GM23338 (cell line): ENCODE measurements at regions not wholly inside any gene's neighbourhood (a gene's known extent, or its start where the extent isn't known, plus 50 kb on each side); places are given as distances from the start of the nearest gene placed in this dataset.

Source experiments
- CREB1 ChIP-seq: fragments of 250-450 bp; sonication (Bioruptor Pico); IDR thresholded peaks from 2 replicates; pipeline ENCODE4 v1.5.0; 2020; ENCODE audit warnings: low read depth, mild to moderate bottlenecking, moderate library complexity
- EZH2 ChIP-seq: fragments of 200-600 bp; sonication (generic); IDR thresholded peaks from one replicate; pipeline ENCODE4 v1.8.0; 2017; ENCODE audit warnings: antibody characterized with exemption, mild to moderate bottlenecking, low read depth; ENCODE audit not compliant: unreplicated experiment
- EZH2phosphoT487 ChIP-seq: fragments of 200-600 bp; sonication (generic); IDR thresholded peaks from one replicate; pipeline ENCODE4 v1.8.1; 2018; ENCODE audit warnings: antibody characterized with exemption; ENCODE audit not compliant: unreplicated experiment
- JUNB ChIP-seq: IDR thresholded peaks from one replicate; pipeline ENCODE4 v1.6.1; 2016; ENCODE audit warnings: antibody characterized with exemption; ENCODE audit not compliant: unreplicated experiment
- NANOG ChIP-seq: IDR thresholded peaks from 2 replicates; pipeline ENCODE4 v1.6.1; 2016; ENCODE audit warnings: antibody characterized with exemption, borderline replicate concordance
- POLR2AphosphoS5 ChIP-seq: IDR thresholded peaks from 2 replicates; pipeline ENCODE4 v1.6.1; 2016; ENCODE audit warnings: antibody characterized with exemption, low read depth
- STAT1 ChIP-seq: IDR thresholded peaks from one replicate; pipeline ENCODE4 v1.6.1; 2016; ENCODE audit warnings: antibody characterized with exemption; ENCODE audit not compliant: unreplicated experiment
- ZNF331 ChIP-seq: fragments of 250-450 bp; sonication (Bioruptor Pico); IDR thresholded peaks from 2 replicates; pipeline ENCODE4 v1.5.0; 2020; ENCODE audit warnings: low read depth, mild to moderate bottlenecking, moderate library complexity
- TF ChIP-seq, protein P1 (sequence below), 2 experiments: fragments of 200-600 bp in 1 of 2; sonication (generic) in 1 of 2; conservative IDR thresholded peaks; 2 replicates each; pipeline versions ENCODE4 v1.5.1 to v1.6.1; 2016 to 2017; ENCODE audit warnings: antibody characterized with exemption in 2 of 2, low read depth in 2 of 2, mild to moderate bottlenecking in 2 of 2, moderate library complexity in 1 of 2
- TF ChIP-seq, protein P2 (sequence below): IDR thresholded peaks from 2 replicates; pipeline ENCODE4 v1.6.1; 2016; ENCODE audit warnings: antibody characterized with exemption
- TF ChIP-seq, protein P3 (sequence below): IDR thresholded peaks from one replicate; pipeline ENCODE4 v1.6.1; 2018; ENCODE audit warnings: antibody characterized with exemption; ENCODE audit not compliant: unreplicated experiment

DNA sequence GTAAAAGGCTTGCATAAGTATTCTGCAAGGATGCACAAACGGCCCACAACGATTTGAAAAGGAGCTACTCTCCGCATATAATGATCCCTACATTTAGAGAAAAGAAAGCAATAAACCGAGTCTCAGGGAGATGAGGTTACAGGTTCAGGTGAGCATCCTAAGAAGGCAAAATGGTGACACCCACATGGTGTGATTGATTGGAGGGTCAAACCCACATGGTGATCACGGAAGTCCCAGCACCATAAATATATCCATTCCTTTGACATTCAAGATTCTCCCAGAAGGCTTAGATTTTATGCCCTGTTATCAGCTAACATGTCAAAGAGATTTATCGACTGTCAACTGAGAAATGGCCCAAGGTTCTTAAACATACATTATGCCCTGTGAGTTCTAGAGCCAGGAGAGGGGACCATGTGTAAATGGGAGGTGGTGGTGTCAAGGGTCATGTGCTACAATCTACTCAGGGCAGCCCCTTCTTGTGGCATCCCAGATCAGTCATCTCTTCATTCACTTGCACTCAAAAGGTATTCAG lies 282.2 kb downstream of the EMP1 start:
- TF ChIP-seq, protein P1, sequence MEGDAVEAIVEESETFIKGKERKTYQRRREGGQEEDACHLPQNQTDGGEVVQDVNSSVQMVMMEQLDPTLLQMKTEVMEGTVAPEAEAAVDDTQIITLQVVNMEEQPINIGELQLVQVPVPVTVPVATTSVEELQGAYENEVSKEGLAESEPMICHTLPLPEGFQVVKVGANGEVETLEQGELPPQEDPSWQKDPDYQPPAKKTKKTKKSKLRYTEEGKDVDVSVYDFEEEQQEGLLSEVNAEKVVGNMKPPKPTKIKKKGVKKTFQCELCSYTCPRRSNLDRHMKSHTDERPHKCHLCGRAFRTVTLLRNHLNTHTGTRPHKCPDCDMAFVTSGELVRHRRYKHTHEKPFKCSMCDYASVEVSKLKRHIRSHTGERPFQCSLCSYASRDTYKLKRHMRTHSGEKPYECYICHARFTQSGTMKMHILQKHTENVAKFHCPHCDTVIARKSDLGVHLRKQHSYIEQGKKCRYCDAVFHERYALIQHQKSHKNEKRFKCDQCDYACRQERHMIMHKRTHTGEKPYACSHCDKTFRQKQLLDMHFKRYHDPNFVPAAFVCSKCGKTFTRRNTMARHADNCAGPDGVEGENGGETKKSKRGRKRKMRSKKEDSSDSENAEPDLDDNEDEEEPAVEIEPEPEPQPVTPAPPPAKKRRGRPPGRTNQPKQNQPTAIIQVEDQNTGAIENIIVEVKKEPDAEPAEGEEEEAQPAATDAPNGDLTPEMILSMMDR (conservative IDR thresholded peaks at IDR 0.05; ENCODE audit: low read depth in 2 of 2), result no peak
- no peak for TF ChIP-seq POLR2AphosphoS5
- TF ChIP-seq STAT1, result no peak
- TF ChIP-seq EZH2, result no peak
- TF ChIP-seq, protein P2, sequence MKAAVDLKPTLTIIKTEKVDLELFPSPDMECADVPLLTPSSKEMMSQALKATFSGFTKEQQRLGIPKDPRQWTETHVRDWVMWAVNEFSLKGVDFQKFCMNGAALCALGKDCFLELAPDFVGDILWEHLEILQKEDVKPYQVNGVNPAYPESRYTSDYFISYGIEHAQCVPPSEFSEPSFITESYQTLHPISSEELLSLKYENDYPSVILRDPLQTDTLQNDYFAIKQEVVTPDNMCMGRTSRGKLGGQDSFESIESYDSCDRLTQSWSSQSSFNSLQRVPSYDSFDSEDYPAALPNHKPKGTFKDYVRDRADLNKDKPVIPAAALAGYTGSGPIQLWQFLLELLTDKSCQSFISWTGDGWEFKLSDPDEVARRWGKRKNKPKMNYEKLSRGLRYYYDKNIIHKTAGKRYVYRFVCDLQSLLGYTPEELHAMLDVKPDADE, result no peak
- TF ChIP-seq, protein P3, sequence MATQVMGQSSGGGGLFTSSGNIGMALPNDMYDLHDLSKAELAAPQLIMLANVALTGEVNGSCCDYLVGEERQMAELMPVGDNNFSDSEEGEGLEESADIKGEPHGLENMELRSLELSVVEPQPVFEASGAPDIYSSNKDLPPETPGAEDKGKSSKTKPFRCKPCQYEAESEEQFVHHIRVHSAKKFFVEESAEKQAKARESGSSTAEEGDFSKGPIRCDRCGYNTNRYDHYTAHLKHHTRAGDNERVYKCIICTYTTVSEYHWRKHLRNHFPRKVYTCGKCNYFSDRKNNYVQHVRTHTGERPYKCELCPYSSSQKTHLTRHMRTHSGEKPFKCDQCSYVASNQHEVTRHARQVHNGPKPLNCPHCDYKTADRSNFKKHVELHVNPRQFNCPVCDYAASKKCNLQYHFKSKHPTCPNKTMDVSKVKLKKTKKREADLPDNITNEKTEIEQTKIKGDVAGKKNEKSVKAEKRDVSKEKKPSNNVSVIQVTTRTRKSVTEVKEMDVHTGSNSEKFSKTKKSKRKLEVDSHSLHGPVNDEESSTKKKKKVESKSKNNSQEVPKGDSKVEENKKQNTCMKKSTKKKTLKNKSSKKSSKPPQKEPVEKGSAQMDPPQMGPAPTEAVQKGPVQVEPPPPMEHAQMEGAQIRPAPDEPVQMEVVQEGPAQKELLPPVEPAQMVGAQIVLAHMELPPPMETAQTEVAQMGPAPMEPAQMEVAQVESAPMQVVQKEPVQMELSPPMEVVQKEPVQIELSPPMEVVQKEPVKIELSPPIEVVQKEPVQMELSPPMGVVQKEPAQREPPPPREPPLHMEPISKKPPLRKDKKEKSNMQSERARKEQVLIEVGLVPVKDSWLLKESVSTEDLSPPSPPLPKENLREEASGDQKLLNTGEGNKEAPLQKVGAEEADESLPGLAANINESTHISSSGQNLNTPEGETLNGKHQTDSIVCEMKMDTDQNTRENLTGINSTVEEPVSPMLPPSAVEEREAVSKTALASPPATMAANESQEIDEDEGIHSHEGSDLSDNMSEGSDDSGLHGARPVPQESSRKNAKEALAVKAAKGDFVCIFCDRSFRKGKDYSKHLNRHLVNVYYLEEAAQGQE, result no peak
- no peak for TF ChIP-seq EZH2phosphoT487
- no peak for TF ChIP-seq JUNB
- no peak for TF ChIP-seq CREB1
- TF ChIP-seq ZNF331, result no peak
- no peak for TF ChIP-seq NANOG
